ENCODE measurements at regions not wholly inside any gene's neighbourhood (a gene's known extent, or its start where the extent isn't known, plus 50 kb on each side); places are given as distances from the start of the nearest gene placed in this dataset.

GRCh38 chr10:52368725-52369124 lies 54.6 kb downstream of the DKK1 start:
- TF ChIP-seq, protein P1, sequence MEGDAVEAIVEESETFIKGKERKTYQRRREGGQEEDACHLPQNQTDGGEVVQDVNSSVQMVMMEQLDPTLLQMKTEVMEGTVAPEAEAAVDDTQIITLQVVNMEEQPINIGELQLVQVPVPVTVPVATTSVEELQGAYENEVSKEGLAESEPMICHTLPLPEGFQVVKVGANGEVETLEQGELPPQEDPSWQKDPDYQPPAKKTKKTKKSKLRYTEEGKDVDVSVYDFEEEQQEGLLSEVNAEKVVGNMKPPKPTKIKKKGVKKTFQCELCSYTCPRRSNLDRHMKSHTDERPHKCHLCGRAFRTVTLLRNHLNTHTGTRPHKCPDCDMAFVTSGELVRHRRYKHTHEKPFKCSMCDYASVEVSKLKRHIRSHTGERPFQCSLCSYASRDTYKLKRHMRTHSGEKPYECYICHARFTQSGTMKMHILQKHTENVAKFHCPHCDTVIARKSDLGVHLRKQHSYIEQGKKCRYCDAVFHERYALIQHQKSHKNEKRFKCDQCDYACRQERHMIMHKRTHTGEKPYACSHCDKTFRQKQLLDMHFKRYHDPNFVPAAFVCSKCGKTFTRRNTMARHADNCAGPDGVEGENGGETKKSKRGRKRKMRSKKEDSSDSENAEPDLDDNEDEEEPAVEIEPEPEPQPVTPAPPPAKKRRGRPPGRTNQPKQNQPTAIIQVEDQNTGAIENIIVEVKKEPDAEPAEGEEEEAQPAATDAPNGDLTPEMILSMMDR (IDR thresholded peaks at IDR 0.05; ENCODE audit: low read depth, low read length, poor library complexity, severe bottlenecking), result peak; percentile 40
- no peak for TF ChIP-seq EZH2phosphoT487 (IDR thresholded peaks at IDR 0.05; ENCODE audit: borderline replicate concordance, low read length)

Data from DOHH2 (cell line).